Uterus (tissue), 3 donors: ENCODE measurements at regions not wholly inside any gene's neighbourhood (a gene's known extent, or its start where the extent isn't known, plus 50 kb on each side); places are given as distances from the start of the nearest gene placed in this dataset.

ENCODE experiments used
- DNase-seq, 2 donors: peaks; one replicate each; pipeline ENCODE4 v3.0.0-alpha.2; 2019 to 2020
- H3K27ac ChIP-seq, 2 donors: fragments of 200-600 bp; sonication (generic); 1 replicate in 1 of 2; 2 replicates in 1 of 2; pipeline ENCODE4 v1.5.1; 2016 to 2018
- H3K27me3 ChIP-seq, 2 donors: fragments of 200-600 bp; sonication (generic); one replicate each; pipeline ENCODE4 v1.5.1; 2018 to 2019; ENCODE audit warnings: control low read depth in 1 of 2
- H3K36me3 ChIP-seq, 2 donors: fragments of 200-600 bp; sonication (generic); one replicate each; pipeline ENCODE4 v1.5.1; 2019; ENCODE audit warnings: control low read depth in 1 of 2
- H3K4me1 ChIP-seq, 2 donors: fragments of 200-600 bp; sonication (generic); one replicate each; pipeline ENCODE4 v1.5.1; 2018 to 2019; ENCODE audit warnings: control low read depth in 1 of 2
- H3K4me3 ChIP-seq, 2 donors: fragments of 200-600 bp; sonication (generic); 1 replicate in 1 of 2; 2 replicates in 1 of 2; pipeline ENCODE4 v1.5.1; 2018 to 2019; ENCODE audit warnings: mild to moderate bottlenecking in 1 of 2
- H3K9me3 ChIP-seq, 2 donors: fragments of 200-600 bp; sonication (generic); one replicate each; pipeline ENCODE4 v1.5.1; 2019; ENCODE audit warnings: control low read depth in 1 of 2
- CTCF ChIP-seq, 4 experiments: fragments of 200-600 bp in 2 of 4; fragments of 450-650 bp in 2 of 4; sonication (generic) in 2 of 4; IDR thresholded peaks; one replicate each; pipeline ENCODE4 v1.5.1; 2016 to 2019; ENCODE audit warnings: antibody characterized with exemption in 4 of 4, mild to moderate bottlenecking in 2 of 4, moderate library complexity in 1 of 4
- POLR2A ChIP-seq, 2 donors: fragments of 450-650 bp; IDR thresholded peaks; one replicate each; pipeline ENCODE4 v1.6.1; 2016; ENCODE audit warnings: antibody characterized with exemption in 2 of 2, mild to moderate bottlenecking in 1 of 2, moderate library complexity in 1 of 2
- intact Hi-C: fragments of 100-400 bp; cut with DNase I; formaldehyde crosslinking; loops from one replicate; pipeline ENCODE4 v1.15.1; 2023; ENCODE audit warnings: low total_unique reads
- donor health status: DM: yes; HTN: yes; CAD: no.

GRCh38 chr15:66643033-66643432 is 59.0 kb upstream of the SMAD6 start:
- H3K4me1 ChIP-seq: no peaks in the 10 kb centered on the region
- intact Hi-C loops: no loop called here
- TF ChIP-seq POLR2A (IDR thresholded peaks at IDR 0.05) (no peak), CTCF (IDR thresholded peaks at IDR 0.05) (no peak)

GRCh38 chr15:66644000-66644787 is 57.8 kb upstream of the SMAD6 start:
- Histone ChIP-seq H3K36me3 (no peaks in the 10 kb centered on the region), H3K4me1 (no peaks in the 10 kb centered on the region), H3K9me3 (no peaks in the 10 kb centered on the region), H3K27ac (peak overlapping the region in 1 of 2 donors; percentile 69), H3K4me3 (no peak overlapping the region), H3K27me3 (no peaks in the 10 kb centered on the region)
- intact Hi-C loops: no loop called here
- DNase-seq: no peak
- TF ChIP-seq CTCF (IDR thresholded peaks at IDR 0.05) (no peak), POLR2A (IDR thresholded peaks at IDR 0.05) (no peak)

More at GRCh38 chr15:66643033-66643432, 59.0 kb upstream of the SMAD6 start:
- H3K4me3 ChIP-seq: no peak overlapping the region
- no peak overlapping the region for H3K27ac ChIP-seq
- H3K36me3 ChIP-seq: no peaks in the 10 kb centered on the region
- no peaks in the 10 kb centered on the region for H3K27me3 ChIP-seq
- DNase-seq: no peak
- no peaks in the 10 kb centered on the region for H3K9me3 ChIP-seq

- H3K4me3 ChIP-seq: no peak overlapping the region
- DNase-seq: no peak
- no peaks in the 10 kb centered on the region for H3K4me1 ChIP-seq
- no peaks in the 10 kb centered on the region for H3K9me3 ChIP-seq
- H3K27me3 ChIP-seq: no peaks in the 10 kb centered on the region
- no peaks in the 10 kb centered on the region for H3K36me3 ChIP-seq
- intact Hi-C loops: no loop called here
- TF ChIP-seq CTCF (IDR thresholded peaks at IDR 0.05) (no peak), POLR2A (IDR thresholded peaks at IDR 0.05) (no peak)
- peak overlapping the region in 1 of 2 donors; percentile 69 for H3K27ac ChIP-seq
Observed at GRCh38 chr15:66644869-66645268, 57.2 kb upstream of the SMAD6 start.

GRCh38 chr15:66646308-66646707 is 55.7 kb upstream of the SMAD6 start:
- H3K36me3 ChIP-seq: no peaks in the 10 kb centered on the region
- H3K27me3 ChIP-seq: no peaks in the 10 kb centered on the region
- peak overlapping the region in 1 of 2 donors; percentile 60 for H3K27ac ChIP-seq
- no peak overlapping the region for H3K4me3 ChIP-seq
- intact Hi-C loops: no loop called here
- TF ChIP-seq CTCF (IDR thresholded peaks at IDR 0.05): no peak
- no peak for TF ChIP-seq POLR2A (IDR thresholded peaks at IDR 0.05)
- no peaks in the 10 kb centered on the region for H3K9me3 ChIP-seq
- H3K4me1 ChIP-seq: no peaks in the 10 kb centered on the region
- no peak for DNase-seq

- Histone ChIP-seq H3K4me3 (no peak overlapping the region), H3K36me3 (no peaks in the 10 kb centered on the region), H3K9me3 (no peaks in the 10 kb centered on the region), H3K27me3 (no peaks in the 10 kb centered on the region), H3K4me1 (no peaks in the 10 kb centered on the region), H3K27ac (peak overlapping the region in 1 of 2 donors; percentile 60)
- no peak for DNase-seq
- intact Hi-C loops: no loop called here
- TF ChIP-seq POLR2A (IDR thresholded peaks at IDR 0.05): no peak
- no peak for TF ChIP-seq CTCF (IDR thresholded peaks at IDR 0.05)
Observed at GRCh38 chr15:66646799-66647198, 55.2 kb upstream of the SMAD6 start.
